GM12892 (cell line): ENCODE measurements at regions not wholly inside any gene's neighbourhood (a gene's known extent, or its start where the extent isn't known, plus 50 kb on each side); places are given as distances from the start of the nearest gene placed in this dataset.

Experiments
- POLR2A ChIP-seq: IDR thresholded peaks from 2 replicates; pipeline ENCODE4 v1.6.1; 2011; ENCODE audit warnings: low read depth, low read length, control low read depth
- POLR2AphosphoS5 ChIP-seq: IDR thresholded peaks from 2 replicates; pipeline ENCODE4 v1.6.1; 2011; ENCODE audit warnings: low read depth, low read length, control low read depth
- TAF1 ChIP-seq: IDR thresholded peaks from 2 replicates; pipeline ENCODE4 v1.6.1; 2011; ENCODE audit warnings: low read depth, mild to moderate bottlenecking, control low read depth, low read length, borderline replicate concordance

DNA sequence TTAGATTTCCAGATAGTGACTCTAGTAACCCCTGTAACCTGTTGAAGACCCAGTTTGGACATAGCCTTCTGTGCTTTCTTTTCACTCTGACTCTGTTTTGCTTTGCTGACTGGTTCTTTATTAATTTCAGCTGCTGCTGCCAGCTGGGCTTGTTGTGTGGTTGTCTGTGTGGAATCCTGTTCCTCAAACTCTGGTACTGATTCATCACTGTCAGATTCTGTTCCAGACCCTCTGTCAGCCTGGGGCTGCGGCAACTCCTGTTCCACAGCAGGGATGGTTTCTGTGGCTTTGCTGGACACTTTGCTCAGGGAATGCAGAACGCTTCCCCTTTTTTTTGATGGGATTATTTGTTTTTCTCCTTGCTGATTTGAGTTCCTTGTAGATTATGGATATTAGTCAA lies 104.9 kb downstream of the SEC23IP start:
- no peak for TF ChIP-seq POLR2A
- no peak for TF ChIP-seq POLR2AphosphoS5
- no peak for TF ChIP-seq TAF1
